Type B pancreatic cell (in vitro differentiated cells): ENCODE measurements at regions not wholly inside any gene's neighbourhood (a gene's known extent, or its start where the extent isn't known, plus 50 kb on each side); places are given as distances from the start of the nearest gene placed in this dataset.

Experiments
- DNase-seq: peaks from one replicate; pipeline ENCODE4 v3.0.0; 2021; ENCODE audit warnings: mixed read lengths; ENCODE audit not compliant: unreplicated experiment; ENCODE audit errors: extremely low spot score
- H3K27ac Mint-ChIP-seq: 2 replicates; pipeline ENCODE4 v1.8.0; 2021; ENCODE audit warnings: mild to moderate bottlenecking, mixed read lengths
- H3K27me3 Mint-ChIP-seq: 2 replicates; pipeline ENCODE4 v1.8.0; 2021; ENCODE audit warnings: mixed read lengths
- H3K36me3 Mint-ChIP-seq: 2 replicates; pipeline ENCODE4 v1.8.0; 2021; ENCODE audit warnings: mixed read lengths
- H3K4me1 Mint-ChIP-seq: one replicate; pipeline ENCODE4 v1.8.0; 2021; ENCODE audit warnings: mixed read lengths; ENCODE audit not compliant: unreplicated experiment
- H3K4me3 Mint-ChIP-seq: 2 replicates; pipeline ENCODE4 v1.8.0; 2021; ENCODE audit warnings: mild to moderate bottlenecking, mixed read lengths
- H3K9me3 Mint-ChIP-seq: 2 replicates; pipeline ENCODE4 v1.8.0; 2021; ENCODE audit warnings: mixed read lengths
- CTCF ChIP-seq: fragments of 200-600 bp; sonication (generic); conservative IDR thresholded peaks from 2 replicates; pipeline ENCODE4 v1.5.0; 2021; ENCODE audit warnings: antibody characterized with exemption, mild to moderate bottlenecking

- H3K27ac Mint-ChIP-seq, result no peak overlapping the region
- no peaks in the 10 kb centered on the region for H3K9me3 Mint-ChIP-seq
- TF ChIP-seq CTCF, result no peak
- DNase-seq, result no peak
- no peak overlapping the region for H3K4me3 Mint-ChIP-seq
- no peaks in the 10 kb centered on the region for H3K36me3 Mint-ChIP-seq
- H3K27me3 Mint-ChIP-seq, result no peaks in the 10 kb centered on the region
- H3K4me1 Mint-ChIP-seq, result peaks cover 9% of the 10 kb centered on the region
Measured at GRCh38 chr4:20464381-20464780, 212.7 kb downstream of the SLIT2 start.

GRCh38 chr4:20474119-20474518, 222.4 kb downstream of the SLIT2 start:
- no peak for DNase-seq
- Mint-ChIP-seq H3K4me3 (no peak overlapping the region), H3K27ac (no peak overlapping the region), H3K9me3 (no peaks in the 10 kb centered on the region), H3K4me1 (peaks cover 6% of the 10 kb centered on the region), H3K36me3 (no peaks in the 10 kb centered on the region), H3K27me3 (no peaks in the 10 kb centered on the region)
- no peak for TF ChIP-seq CTCF

- Mint-ChIP-seq H3K27ac (no peak overlapping the region), H3K9me3 (no peaks in the 10 kb centered on the region), H3K36me3 (no peaks in the 10 kb centered on the region), H3K4me3 (no peak overlapping the region), H3K4me1 (peaks cover 6% of the 10 kb centered on the region), H3K27me3 (no peaks in the 10 kb centered on the region)
- no peak for DNase-seq
- no peak for TF ChIP-seq CTCF
Measured at GRCh38 chr4:20478412-20478811, 221.8 kb upstream of the PACRGL start.

GRCh38 chr4:20480165-20480947, 219.9 kb upstream of the PACRGL start:
- H3K27ac Mint-ChIP-seq, result no peak overlapping the region
- no peak for TF ChIP-seq CTCF
- no peaks in the 10 kb centered on the region for H3K27me3 Mint-ChIP-seq
- peaks cover 4% of the 10 kb centered on the region for H3K36me3 Mint-ChIP-seq
- peaks cover 6% of the 10 kb centered on the region for H3K4me1 Mint-ChIP-seq
- no peak overlapping the region for H3K4me3 Mint-ChIP-seq
- no peak for DNase-seq
- no peaks in the 10 kb centered on the region for H3K9me3 Mint-ChIP-seq

GRCh38 chr4:20483416-20483815, 216.8 kb upstream of the PACRGL start:
- Mint-ChIP-seq H3K4me3 (no peak overlapping the region), H3K27ac (no peak overlapping the region), H3K27me3 (no peaks in the 10 kb centered on the region), H3K4me1 (peaks cover 2% of the 10 kb centered on the region), H3K9me3 (no peaks in the 10 kb centered on the region), H3K36me3 (peaks cover 4% of the 10 kb centered on the region)
- TF ChIP-seq CTCF, result no peak
- no peak for DNase-seq

GRCh38 chr4:20486433-20486832, 213.8 kb upstream of the PACRGL start:
- H3K36me3 Mint-ChIP-seq, result peaks cover 9% of the 10 kb centered on the region
- TF ChIP-seq CTCF, result no peak
- H3K27me3 Mint-ChIP-seq, result no peaks in the 10 kb centered on the region
- no peak overlapping the region for H3K27ac Mint-ChIP-seq
- H3K9me3 Mint-ChIP-seq, result no peaks in the 10 kb centered on the region
- H3K4me3 Mint-ChIP-seq, result no peak overlapping the region
- H3K4me1 Mint-ChIP-seq, result no peaks in the 10 kb centered on the region
- no peak for DNase-seq
